Ovary (tissue), 7 donors: ENCODE measurements at regions not wholly inside any gene's neighbourhood (a gene's known extent, or its start where the extent isn't known, plus 50 kb on each side); places are given as distances from the start of the nearest gene placed in this dataset.

ENCODE experiments used
- DNase-seq, 5 donors: peaks; one replicate each; pipeline ENCODE4 v3.0.0-alpha.2; 2019 to 2020
- H3K27ac ChIP-seq, 2 donors: fragments of 200-600 bp; one replicate each; pipeline versions ENCODE4 v1.5.1 to v1.8.0; 2019 to 2022
- H3K27me3 ChIP-seq: fragments of 200-600 bp; one replicate; pipeline ENCODE4 v1.8.0; 2022
- H3K36me3 ChIP-seq: fragments of 200-600 bp; sonication (generic); one replicate; pipeline ENCODE4 v1.5.1; 2019
- H3K4me1 ChIP-seq: one replicate; pipeline ENCODE4 v1.8.1; 2013; ENCODE audit warnings: mild to moderate bottlenecking, moderate library complexity; ENCODE audit not compliant: insufficient read depth
- H3K4me3 ChIP-seq: fragments of 200-600 bp; sonication (generic); one replicate; pipeline ENCODE4 v1.5.1; 2017
- H3K9me3 ChIP-seq, 2 donors: fragments of 200-600 bp in 1 of 2; sonication (generic) in 1 of 2; one replicate each; pipeline versions ENCODE4 v1.5.1 to v1.8.1; 2013 to 2019; ENCODE audit warnings: mild to moderate bottlenecking in 1 of 2, moderate library complexity in 1 of 2
- CTCF ChIP-seq, 3 donors: fragments of 450-650 bp in 2 of 3; fragments of 200-600 bp in 1 of 3; IDR thresholded peaks; one replicate each; pipeline versions ENCODE4 v1.5.1 to v1.8.0; 2016 to 2022; ENCODE audit warnings: antibody characterized with exemption in 3 of 3, mild to moderate bottlenecking in 1 of 3
- EP300 ChIP-seq: sonication (generic); formaldehyde crosslinking; IDR thresholded peaks from one replicate; pipeline ENCODE4 v1.6.1; 2017; ENCODE audit warnings: antibody characterized with exemption
- POLR2A ChIP-seq: fragments of 450-650 bp; IDR thresholded peaks from one replicate; pipeline ENCODE4 v1.6.1; 2017; ENCODE audit warnings: antibody characterized with exemption, mild to moderate bottlenecking, moderate library complexity
- WGBS, 3 donors: extraction: QIAGEN DNeasy Blood & Tissue Kit in 1 of 3; methylation state at CpG; one replicate each; pipeline versions ENCODE4 v1.1.5 to v1.1.7; 2013 to 2017; 5-methylcytosine and 5-hydroxymethylcytosine counted together
- intact Hi-C, 4 donors: fragments of 100-400 bp; cut with DNase I; formaldehyde crosslinking; loops; one replicate each; pipeline versions ENCODE4 v1.11.0 to v1.15.1; 2022 to 2023
- donor health status: DM: no; HTN: no; CAD: no; lungs with moderate emphysema.
- donor health status: DM: no; HTN: no; CAD: no.
- donor health status: Bipolar disorder and iron deficiency.
- donor health status: DM: no; HTN: no; CAD: no.
- donor health status: DM: yes; HTN: yes; CAD: no.

GRCh38 chr15:98413933-98414546, 234.3 kb upstream of the IGF1R start:
- H3K4me1 ChIP-seq = no peaks in the 10 kb centered on the region
- 78 to 81% (median 79%) methylated on average over 13 of the region's 13 CpGs for WGBS, 3 donors
- H3K4me3 ChIP-seq = no peak overlapping the region
- TF ChIP-seq POLR2A (no peak), EP300 (no peak), CTCF (IDR thresholded peaks at IDR 0.05) (no peak)
- no peak for DNase-seq
- intact Hi-C loops = no loop called here
- H3K27ac ChIP-seq = no peak overlapping the region
- no peaks in the 10 kb centered on the region for H3K9me3 ChIP-seq
- H3K27me3 ChIP-seq = no peaks in the 10 kb centered on the region
- no peaks in the 10 kb centered on the region for H3K36me3 ChIP-seq

- no peak overlapping the region for H3K4me3 ChIP-seq
- H3K27me3 ChIP-seq = no peaks in the 10 kb centered on the region
- intact Hi-C loops = no loop called here
- no peaks in the 10 kb centered on the region for H3K36me3 ChIP-seq
- H3K4me1 ChIP-seq = peaks cover 2% of the 10 kb centered on the region
- 73 to 76% (median 75%) methylated on average over 8 of the region's 8 CpGs for WGBS, 3 donors
- no peak for DNase-seq
- no peak overlapping the region for H3K27ac ChIP-seq
- no peaks in the 10 kb centered on the region for H3K9me3 ChIP-seq
- TF ChIP-seq EP300 (no peak), CTCF (IDR thresholded peaks at IDR 0.05) (no peak), POLR2A (no peak)
These were observed 232.0 kb upstream of the IGF1R start for GRCh38 chr15:98416222-98416855.

GRCh38 chr15:98417346-98417745, 231.0 kb upstream of the IGF1R start:
- peaks cover 3% of the 10 kb centered on the region for H3K4me1 ChIP-seq
- intact Hi-C loops = no loop called here
- H3K9me3 ChIP-seq = no peaks in the 10 kb centered on the region
- TF ChIP-seq CTCF (IDR thresholded peaks at IDR 0.05) (no peak), EP300 (no peak), POLR2A (no peak)
- 79 to 84% (median 83%) methylated on average over 12 of the region's 12 CpGs for WGBS, 3 donors
- no peak overlapping the region for H3K4me3 ChIP-seq
- no peaks in the 10 kb centered on the region for H3K36me3 ChIP-seq
- H3K27me3 ChIP-seq = no peaks in the 10 kb centered on the region
- DNase-seq = no peak
- no peak overlapping the region for H3K27ac ChIP-seq

- H3K27me3 ChIP-seq = no peaks in the 10 kb centered on the region
- H3K36me3 ChIP-seq = no peaks in the 10 kb centered on the region
- intact Hi-C loops = no loop called here
- no peak overlapping the region for H3K27ac ChIP-seq
- no peaks in the 10 kb centered on the region for H3K9me3 ChIP-seq
- 68 to 78% (median 77%) methylated on average over 11 of the region's 11 CpGs for WGBS, 3 donors
- peaks cover 3% of the 10 kb centered on the region for H3K4me1 ChIP-seq
- no peak for TF ChIP-seq POLR2A
- TF ChIP-seq EP300 = no peak
- TF ChIP-seq CTCF (IDR thresholded peaks at IDR 0.05) = no peak
- no peak for DNase-seq
- H3K4me3 ChIP-seq = no peak overlapping the region
These were observed 230.2 kb upstream of the IGF1R start for GRCh38 chr15:98418122-98418521.
